ENCODE measurements at regions not wholly inside any gene's neighbourhood (a gene's known extent, or its start where the extent isn't known, plus 50 kb on each side); places are given as distances from the start of the nearest gene placed in this dataset.

GRCh38 chr20:11676630-11677287 is 240.9 kb upstream of the BTBD3 start (continued):
- TF ChIP-seq BRF2 (CRISPR knock-in tag; IDR thresholded peaks at IDR 0.05) = 0 out of 2 replicates have a peak, but pooled peaks have one; percentile 12
- 0 out of 2 replicates have a peak, but pooled peaks have one; percentile 10 for TF ChIP-seq FOSL2 (CRISPR knock-in tag; IDR thresholded peaks at IDR 0.05)
- no peak for TF ChIP-seq ZNF484 (CRISPR knock-in tag; IDR thresholded peaks at IDR 0.05; ENCODE audit: borderline replicate concordance, low read depth)
- no peak for TF ChIP-seq NFATC3 (CRISPR knock-in tag; IDR thresholded peaks at IDR 0.05)
- TF ChIP-seq ZBTB10 (CRISPR knock-in tag; IDR thresholded peaks at IDR 0.05; ENCODE audit: borderline replicate concordance) = no peak
- TF ChIP-seq KLF12 (CRISPR knock-in tag; IDR thresholded peaks at IDR 0.05; ENCODE audit: borderline replicate concordance) = no peak
- TF ChIP-seq ZNF552 (CRISPR knock-in tag; IDR thresholded peaks at IDR 0.05; ENCODE audit: borderline replicate concordance) = no peak
- TF ChIP-seq JUNB (CRISPR knock-in tag; IDR thresholded peaks at IDR 0.05; ENCODE audit: borderline replicate concordance) = no peak
- TF ChIP-seq ZNF615 (CRISPR knock-in tag; IDR thresholded peaks at IDR 0.05; ENCODE audit: borderline replicate concordance) = no peak
- TF ChIP-seq NR2F6 (IDR thresholded peaks at IDR 0.05) = peak; percentile 92
- peak; percentile 95 for TF ChIP-seq NR2F6 (CRISPR knock-in tag; IDR thresholded peaks at IDR 0.05)
- no peak for TF ChIP-seq ZNF772 (CRISPR knock-in tag; IDR thresholded peaks at IDR 0.05)
- TF ChIP-seq SALL2 (CRISPR knock-in tag; IDR thresholded peaks at IDR 0.05) = no peak
- TF ChIP-seq ZNF558 (CRISPR knock-in tag; IDR thresholded peaks at IDR 0.05; ENCODE audit: borderline replicate concordance) = no peak
- no peak for TF ChIP-seq ZNF160 (CRISPR knock-in tag; IDR thresholded peaks at IDR 0.05)
- no peak for TF ChIP-seq MTF2 (CRISPR knock-in tag; IDR thresholded peaks at IDR 0.05; ENCODE audit: borderline replicate concordance)
- TF ChIP-seq PRPF4 (IDR thresholded peaks at IDR 0.05; ENCODE audit: low read depth, low read length, poor library complexity, severe bottlenecking) = no peak
- no peak for TF ChIP-seq KMT2B (CRISPR knock-in tag; IDR thresholded peaks at IDR 0.05)
- TF ChIP-seq STAG1 (CRISPR knock-in tag; IDR thresholded peaks at IDR 0.05) = peak; percentile 96
- TF ChIP-seq BRCA1 (CRISPR knock-in tag; IDR thresholded peaks at IDR 0.05) = no peak
- 0 out of 2 replicates have a peak, but pooled peaks have one; percentile 7 for TF ChIP-seq SIX1 (CRISPR knock-in tag; IDR thresholded peaks at IDR 0.05; ENCODE audit: borderline replicate concordance)
- no peak for TF ChIP-seq TOPORS (CRISPR knock-in tag; IDR thresholded peaks at IDR 0.05)
- TF ChIP-seq AKNA (CRISPR knock-in tag; IDR thresholded peaks at IDR 0.05; ENCODE audit: borderline replicate concordance) = no peak
